NB4 (cell line): ENCODE measurements at regions not wholly inside any gene's neighbourhood (a gene's known extent, or its start where the extent isn't known, plus 50 kb on each side); places are given as distances from the start of the nearest gene placed in this dataset.
A peak's percentile ranks its signal among the peaks of the same experiment; 100 is the strongest.

ENCODE experiments used
- DNase-seq: peaks from one replicate; pipeline ENCODE4 v3.0.0; 2010; ENCODE audit warnings: low read depth
- H3K4me3 ChIP-seq: one replicate; pipeline ENCODE4 v1.5.1; 2011; ENCODE audit warnings: mild to moderate bottlenecking, low read depth, low read length, moderate library complexity
- MYC ChIP-seq: IDR thresholded peaks from 2 replicates; pipeline ENCODE4 v1.6.1; 2011; ENCODE audit warnings: low read depth, low read length
- POLR2A ChIP-seq: IDR thresholded peaks from 2 replicates; pipeline ENCODE4 v1.6.1; 2011; ENCODE audit warnings: mild to moderate bottlenecking; ENCODE audit not compliant: insufficient read length; ENCODE audit errors: extremely low read depth
- TF ChIP-seq, protein P1 (sequence below): IDR thresholded peaks from 2 replicates; pipeline ENCODE4 v1.6.1; 2011; ENCODE audit warnings: low read depth, low read length
- TF ChIP-seq, protein P2 (sequence below): IDR thresholded peaks from one replicate; pipeline ENCODE4 v1.5.1; 2012; ENCODE audit warnings: low read depth, low read length

DNA sequence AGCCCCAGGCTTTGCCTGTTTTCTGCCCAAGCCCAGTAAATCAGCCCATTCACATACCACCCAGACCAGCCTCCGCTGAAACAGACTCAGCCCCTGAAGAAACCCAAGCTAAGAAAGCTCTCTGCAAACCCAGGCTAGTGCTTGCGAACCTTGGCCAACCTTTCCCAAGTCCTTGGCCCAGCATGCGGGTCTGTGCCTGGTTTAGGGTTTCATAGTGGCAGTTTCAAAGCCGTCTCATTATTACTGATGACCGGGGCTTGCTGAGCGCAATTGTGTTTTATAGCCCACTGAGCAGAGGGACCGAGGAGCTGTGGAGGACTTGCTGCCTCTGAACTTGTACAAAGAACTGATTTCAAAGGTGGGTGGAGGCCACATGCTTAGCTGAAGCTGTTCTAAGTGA lies 584.3 kb downstream of the BNC2 start:
- no peak overlapping the region for H3K4me3 ChIP-seq
- no peak for DNase-seq
- TF ChIP-seq, protein P1, sequence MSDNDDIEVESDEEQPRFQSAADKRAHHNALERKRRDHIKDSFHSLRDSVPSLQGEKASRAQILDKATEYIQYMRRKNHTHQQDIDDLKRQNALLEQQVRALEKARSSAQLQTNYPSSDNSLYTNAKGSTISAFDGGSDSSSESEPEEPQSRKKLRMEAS = no peak
- no peak for TF ChIP-seq POLR2A
- TF ChIP-seq, protein P2, sequence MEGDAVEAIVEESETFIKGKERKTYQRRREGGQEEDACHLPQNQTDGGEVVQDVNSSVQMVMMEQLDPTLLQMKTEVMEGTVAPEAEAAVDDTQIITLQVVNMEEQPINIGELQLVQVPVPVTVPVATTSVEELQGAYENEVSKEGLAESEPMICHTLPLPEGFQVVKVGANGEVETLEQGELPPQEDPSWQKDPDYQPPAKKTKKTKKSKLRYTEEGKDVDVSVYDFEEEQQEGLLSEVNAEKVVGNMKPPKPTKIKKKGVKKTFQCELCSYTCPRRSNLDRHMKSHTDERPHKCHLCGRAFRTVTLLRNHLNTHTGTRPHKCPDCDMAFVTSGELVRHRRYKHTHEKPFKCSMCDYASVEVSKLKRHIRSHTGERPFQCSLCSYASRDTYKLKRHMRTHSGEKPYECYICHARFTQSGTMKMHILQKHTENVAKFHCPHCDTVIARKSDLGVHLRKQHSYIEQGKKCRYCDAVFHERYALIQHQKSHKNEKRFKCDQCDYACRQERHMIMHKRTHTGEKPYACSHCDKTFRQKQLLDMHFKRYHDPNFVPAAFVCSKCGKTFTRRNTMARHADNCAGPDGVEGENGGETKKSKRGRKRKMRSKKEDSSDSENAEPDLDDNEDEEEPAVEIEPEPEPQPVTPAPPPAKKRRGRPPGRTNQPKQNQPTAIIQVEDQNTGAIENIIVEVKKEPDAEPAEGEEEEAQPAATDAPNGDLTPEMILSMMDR = no peak
- no peak for TF ChIP-seq MYC

DNA sequence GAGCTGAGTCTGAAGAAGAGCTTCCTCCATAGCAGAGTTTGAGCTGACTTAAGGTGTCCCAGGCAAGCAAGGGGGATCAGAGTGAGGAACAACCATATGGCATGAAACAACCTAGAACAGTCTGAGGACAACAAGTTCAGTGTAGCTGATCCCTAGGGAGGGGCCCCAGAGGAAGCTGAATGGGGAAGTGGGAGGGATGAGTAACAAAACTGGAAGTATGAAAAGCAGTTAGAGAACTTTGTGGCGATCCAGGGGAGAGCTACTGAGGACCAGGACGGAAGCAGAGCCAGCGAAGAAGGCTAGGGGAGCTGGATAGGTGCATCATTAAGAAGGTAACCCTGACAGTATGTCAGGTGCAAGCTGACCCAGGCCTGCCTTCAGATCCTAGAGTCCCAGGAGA lies 580.8 kb downstream of the BNC2 start:
- DNase-seq = peak; percentile 99
- peak overlapping the region; percentile 22 for H3K4me3 ChIP-seq
- TF ChIP-seq, protein P1 = no peak
- TF ChIP-seq, protein P2 = no peak
- TF ChIP-seq POLR2A (no peak), MYC (no peak)

DNA sequence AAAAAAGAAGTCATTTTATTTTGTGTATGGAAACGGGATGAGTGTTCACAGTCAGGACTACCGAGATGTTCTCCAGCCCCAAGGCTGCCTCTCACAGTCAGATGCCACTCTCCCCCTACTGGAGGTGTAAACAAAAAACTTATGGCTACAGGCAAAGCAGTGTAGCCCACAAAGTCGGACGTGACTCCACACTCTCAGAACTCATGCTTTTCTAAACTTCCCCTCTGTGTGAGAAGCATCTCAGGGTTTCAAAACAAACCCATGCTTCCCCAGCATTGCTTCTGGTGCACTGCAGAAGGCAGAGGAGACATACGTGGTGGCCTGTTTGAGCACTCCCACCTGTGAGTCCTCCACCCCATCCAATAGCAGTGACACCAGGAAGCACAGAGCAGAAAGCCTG lies 580.3 kb downstream of the BNC2 start:
- DNase-seq = peak; percentile 84
- peak overlapping the region; percentile 22 for H3K4me3 ChIP-seq

DNA sequence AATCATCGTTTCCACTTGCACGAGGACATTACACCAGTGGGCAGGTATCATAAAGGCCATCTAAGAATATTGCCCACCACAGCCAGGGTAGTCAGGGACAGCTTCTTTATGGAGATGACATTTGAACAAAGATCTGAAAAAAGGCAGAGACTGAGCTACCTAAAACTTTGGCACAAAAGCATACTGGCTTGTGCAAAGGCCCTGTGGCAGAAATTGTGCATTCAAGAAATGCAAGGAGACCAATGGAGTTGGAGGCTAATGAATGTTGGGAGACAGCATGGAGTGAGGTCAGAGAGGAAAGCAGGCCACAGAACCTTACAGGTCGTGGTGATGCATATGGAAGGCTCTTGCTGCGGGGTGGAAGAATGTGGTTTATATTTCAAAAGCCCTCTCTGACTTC lies 578.5 kb downstream of the BNC2 start:
- H3K4me3 ChIP-seq = no peak overlapping the region
- TF ChIP-seq, protein P1 = no peak
- no peak for TF ChIP-seq MYC
- TF ChIP-seq, protein P2 = no peak
- TF ChIP-seq POLR2A = no peak
- no peak for DNase-seq

More for the DNA sequence above, 580.3 kb downstream of the BNC2 start:
- TF ChIP-seq, protein P1 = peak; percentile 55
- no peak for TF ChIP-seq POLR2A
- TF ChIP-seq, protein P2 = peak; percentile 38

DNA sequence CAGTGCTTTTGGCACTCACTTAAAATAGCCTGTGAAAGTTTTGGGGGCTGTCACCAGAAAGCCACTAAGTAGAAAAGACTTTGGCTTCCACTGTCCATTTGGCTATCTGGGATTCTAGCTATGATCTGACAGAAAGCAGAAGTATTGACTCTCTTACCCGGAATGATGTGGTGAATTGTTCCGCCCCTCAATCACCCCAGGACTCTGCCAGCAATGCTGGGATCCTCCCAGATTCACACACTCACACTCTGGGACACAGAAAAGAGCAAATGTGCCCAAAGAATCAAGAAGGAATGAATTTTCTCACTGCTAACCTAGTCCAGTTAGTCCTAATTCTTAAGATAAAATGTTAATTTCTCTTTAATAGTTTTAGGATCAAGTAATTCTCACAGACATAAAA lies 576.9 kb downstream of the BNC2 start:
- TF ChIP-seq POLR2A = no peak
- TF ChIP-seq, protein P1 = no peak
- TF ChIP-seq, protein P2 = no peak
- H3K4me3 ChIP-seq = no peak overlapping the region
- no peak for DNase-seq
